ENCODE measurements at regions not wholly inside any gene's neighbourhood (a gene's known extent, or its start where the extent isn't known, plus 50 kb on each side); places are given as distances from the start of the nearest gene placed in this dataset.

DNA sequence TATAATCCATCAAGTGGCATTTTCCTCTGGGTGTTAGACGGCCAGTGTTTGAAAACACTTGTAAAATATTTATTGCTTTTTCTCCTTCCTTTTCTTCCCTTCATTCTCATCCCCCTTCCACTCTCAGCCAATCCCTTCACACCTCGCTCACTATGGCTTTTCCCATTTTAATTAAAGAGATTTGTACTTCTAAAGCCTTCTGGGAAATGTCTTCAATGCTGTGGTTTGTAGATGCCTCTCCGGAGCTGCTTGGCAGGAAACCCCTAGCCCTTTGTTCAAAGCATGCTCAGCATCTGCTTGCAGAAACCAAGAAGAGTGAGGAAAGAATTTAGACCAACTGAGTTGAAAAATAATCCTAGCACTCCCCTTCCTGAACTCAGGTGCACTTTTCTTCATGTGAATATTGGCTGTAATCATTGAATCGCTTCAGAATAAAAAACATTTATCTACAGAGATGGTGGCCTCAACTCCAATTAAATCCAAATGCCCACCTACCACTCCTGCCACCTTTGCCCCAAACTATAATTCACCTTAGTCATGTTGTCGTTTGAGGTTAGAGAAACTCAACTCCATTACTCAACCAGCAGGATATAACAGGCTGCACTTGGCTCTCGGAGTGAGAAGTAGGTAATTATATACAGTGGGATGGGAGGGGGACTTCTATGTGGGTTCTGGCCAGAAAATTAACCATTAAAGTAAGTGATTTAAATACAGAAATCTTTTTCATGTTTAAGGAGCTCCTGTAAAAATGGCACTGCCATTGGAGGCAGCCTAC, 659.4 kb upstream of the CAMK1G start:
- no peak for DNase-seq

DNA sequence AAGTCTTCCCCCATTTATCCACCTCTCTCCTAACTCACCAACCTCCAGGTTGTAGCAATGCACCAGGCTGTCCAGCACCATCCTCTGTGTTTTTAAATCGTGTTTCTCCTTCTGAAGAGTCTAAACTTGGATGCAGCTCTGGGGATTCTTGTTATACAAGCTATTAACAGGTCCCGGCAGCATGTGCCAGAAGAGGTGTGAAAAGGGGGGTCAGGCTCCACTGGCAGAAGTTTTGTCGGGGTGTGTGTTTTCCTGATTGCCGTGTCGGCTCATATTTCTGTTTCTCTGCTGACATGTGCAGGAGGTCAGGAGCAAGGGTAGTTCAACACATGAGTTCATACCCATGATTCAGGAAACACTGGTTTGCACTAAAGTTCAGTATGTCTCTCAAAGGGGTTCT, 658.6 kb upstream of the CAMK1G start:
- DNase-seq: no peak

DNA sequence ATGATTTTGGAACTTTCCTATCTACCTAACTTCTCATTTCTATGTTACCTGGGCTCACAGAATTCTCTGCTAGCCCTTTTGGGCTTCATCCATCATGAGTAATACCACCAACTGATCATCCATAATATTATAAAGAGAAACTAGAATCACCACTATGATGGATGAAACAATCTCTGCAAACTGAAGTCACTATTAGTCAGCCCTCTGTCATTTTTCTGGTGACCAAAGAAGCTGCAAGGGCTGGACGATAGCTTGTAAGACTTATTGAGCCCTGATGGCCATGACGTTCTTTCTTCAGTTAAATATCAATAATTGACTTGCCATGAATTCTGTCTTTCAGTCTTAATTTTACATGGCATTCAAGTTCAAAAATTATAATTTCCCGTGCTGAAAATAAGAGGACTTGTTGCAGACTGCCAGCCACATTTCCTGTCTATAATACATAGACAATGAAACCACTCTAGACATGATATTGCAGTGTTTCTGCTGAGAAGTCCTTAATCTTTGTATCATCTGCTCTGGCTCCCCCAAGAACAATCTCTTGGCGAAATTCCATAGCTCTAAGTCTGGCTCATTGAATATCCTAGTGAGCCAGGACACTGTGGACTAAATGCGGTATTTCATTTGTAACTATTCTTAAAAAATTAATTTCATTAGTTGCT, 655.0 kb upstream of the CAMK1G start:
- no peak for DNase-seq

DNA sequence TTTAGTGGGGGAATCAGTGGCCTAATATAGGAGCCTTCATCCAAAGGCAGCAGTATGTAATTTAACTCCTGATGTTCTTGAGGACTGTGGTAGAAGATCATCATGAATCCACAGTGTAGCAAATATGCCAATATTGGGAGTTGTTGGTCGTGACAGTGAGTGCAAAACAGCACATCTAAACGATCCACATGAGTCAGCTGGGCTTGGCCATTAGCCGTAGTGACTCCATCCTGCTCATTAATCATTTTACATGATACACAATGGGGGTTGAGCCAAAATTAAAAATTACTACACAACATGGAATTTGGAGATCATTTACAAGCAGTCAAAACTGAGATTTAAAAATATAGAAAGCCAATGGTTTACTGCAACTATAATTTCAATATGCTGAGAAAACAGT, 653.9 kb upstream of the CAMK1G start:
- no peak for DNase-seq

DNA sequence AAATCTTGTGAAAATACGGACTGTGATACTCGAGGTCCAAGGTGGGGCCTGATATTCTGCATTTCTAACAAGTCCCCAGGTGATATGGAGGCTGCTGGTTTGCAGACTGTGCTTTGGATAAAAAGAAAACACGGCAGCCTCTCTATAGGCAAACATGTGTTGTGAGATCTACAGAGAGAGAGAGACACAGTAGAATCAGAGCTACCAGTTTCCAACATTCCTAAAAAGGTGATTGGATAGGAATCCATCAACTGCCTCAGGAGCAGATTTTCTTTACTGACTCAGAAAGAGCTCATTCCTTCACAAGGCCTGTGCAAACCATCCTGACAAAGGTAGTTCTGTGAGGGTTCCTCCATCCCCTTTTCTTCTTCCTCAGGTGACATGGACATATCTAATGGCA, 651.6 kb upstream of the CAMK1G start:
- DNase-seq: no peak

DNA sequence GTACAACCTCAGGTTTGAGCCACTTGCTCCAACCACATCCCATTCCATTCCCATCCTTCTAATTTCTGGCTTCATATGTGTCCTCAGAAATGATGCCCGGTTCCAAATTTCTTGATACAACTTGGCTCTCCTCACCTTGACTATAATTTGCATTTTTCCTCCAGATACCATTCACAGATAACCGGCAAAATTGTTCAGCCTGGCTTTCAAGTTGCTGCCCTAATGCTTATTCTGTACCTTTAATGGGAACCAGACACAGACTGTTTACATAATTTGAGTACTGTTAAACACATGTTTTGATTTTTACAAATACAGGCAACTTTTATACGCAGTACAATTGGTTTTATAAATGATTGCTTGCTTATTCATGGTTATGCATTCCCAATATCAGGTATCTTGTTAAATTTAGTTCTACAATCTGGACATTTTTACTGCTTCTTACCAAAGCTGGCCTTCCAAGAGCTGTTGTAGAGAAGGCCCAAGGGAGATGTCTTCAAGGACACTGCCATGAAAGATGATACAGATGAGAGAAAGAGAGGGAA, 649.5 kb upstream of the CAMK1G start:
- DNase-seq: no peak

DNA sequence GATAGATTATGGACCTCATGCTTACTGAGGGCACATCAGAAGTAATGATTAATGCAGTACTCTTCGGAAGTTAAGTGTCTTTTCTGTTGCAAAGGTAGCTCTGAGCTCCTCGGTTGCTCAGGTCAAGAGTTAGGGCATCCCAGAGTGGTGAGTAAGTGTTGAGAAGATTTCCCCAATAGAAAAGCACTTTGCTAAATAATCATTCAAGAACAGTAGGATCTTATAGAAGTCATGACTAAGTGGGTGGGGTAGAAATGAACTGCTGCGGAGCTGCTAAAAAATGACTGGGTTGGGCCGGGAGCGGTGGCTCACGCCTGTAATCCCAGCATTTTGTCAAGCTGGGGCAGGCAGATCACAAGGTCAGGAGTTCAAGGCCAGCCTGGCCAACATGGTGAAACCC, 648.6 kb upstream of the CAMK1G start:
- no peak for DNase-seq

DNA sequence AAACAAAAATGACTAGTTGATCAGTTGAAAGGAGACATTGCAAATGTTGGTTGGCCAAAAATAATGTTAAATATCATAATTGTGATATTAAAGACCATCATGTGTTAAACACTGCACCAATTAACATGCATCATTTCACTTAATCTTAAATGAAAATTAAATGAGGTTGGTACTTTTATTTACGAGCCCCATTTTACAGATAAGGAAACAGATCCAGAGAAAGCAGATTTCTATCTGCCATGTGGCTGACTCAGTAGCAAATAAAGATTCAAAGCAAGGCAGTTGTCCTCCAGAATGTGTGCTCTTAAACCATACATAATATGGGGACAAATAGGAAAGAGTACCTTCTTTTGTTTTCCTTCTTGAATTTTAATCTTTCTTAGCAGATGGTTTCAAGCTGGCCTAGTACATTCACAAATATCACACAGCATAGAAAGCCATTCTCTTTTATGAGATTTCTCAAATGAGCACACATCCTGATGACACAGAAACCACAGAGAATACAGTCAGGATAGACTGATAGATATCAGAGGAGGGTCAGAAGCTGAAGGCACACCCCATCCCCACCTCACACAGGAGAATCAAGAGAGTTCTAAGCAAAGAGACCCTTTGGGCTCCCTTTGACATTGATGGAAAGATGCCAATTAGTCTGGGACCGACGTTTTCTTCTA, 647.9 kb upstream of the CAMK1G start:
- DNase-seq: no peak

DNA sequence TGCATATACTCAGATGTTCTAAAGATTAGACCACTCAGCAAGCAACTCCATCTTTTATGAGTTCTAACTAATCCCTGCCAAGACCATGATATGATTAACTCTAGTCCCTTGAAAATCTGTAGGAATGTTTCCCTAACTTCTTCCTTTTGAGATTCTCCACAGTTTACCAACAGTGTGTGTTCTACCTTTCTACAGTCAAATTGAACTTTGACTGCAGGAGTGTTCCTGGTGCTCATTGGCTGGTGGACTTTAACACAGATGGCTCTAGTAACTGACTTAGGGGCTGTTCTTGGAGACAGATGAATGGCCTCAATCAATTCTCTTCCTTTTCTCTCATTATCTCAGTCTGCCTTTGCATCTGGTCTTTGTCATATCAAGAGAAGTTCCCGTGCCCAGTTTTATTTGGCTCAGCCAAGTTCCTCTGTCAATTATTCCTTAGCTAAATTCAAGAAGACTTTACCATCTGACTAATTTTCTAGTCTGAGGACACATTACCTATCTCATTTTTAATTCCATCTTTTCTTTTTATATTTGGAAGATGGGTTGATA, 643.9 kb upstream of the CAMK1G start:
- DNase-seq: no peak

DNA sequence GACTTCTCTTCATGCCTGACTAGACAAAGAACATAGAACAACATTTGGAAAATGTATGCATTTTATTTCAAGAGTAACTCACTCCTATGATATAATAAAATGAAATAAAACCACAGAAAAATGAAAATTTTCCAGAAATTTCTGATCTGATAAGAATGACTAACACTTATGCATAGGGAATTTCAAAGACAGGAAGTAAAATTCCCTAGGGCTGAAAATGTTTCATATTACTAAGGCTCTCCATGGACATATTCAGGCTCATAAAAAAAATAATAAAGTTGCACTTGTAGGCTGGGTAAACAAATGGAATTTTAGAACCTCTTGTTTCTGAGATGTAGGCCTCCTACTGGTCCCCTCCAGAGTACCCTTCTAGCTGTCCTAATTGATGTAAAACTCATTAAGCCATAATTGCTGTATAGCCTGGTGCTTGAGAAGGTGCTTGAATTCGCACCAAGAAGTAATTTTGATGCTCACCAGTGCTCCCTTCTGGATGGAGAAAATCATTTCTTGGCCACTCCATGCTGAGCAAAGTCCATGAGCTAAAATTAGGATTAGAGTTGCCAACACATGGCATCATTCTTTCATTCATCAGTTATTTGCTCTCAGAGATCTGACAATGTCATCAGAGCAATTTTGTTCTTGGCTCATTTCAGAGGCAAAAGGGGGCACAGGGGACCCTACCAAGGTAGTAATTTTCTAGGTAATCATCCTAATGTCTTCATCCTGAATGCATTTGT, 641.0 kb upstream of the CAMK1G start:
- DNase-seq: no peak

DNA sequence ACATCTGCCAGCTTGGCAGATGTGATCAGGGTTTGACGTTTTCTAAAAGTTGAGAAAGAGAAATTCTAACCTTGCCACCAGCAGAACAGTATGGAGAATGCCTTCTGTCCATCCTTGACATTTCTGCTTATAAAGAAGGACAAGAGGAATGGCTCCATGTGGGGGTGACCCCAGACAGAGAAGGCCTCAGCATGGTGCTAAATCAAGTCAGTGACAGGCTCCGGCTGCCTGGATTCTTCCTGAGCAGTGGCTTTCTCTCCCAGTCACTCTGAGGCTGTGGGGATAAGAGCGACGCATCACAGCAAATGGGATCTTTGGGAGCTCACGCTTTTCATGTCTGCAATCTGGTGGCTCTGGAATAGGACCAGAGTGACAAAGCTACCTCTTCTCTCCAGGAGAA, 640.2 kb upstream of the CAMK1G start:
- no peak for DNase-seq

DNA sequence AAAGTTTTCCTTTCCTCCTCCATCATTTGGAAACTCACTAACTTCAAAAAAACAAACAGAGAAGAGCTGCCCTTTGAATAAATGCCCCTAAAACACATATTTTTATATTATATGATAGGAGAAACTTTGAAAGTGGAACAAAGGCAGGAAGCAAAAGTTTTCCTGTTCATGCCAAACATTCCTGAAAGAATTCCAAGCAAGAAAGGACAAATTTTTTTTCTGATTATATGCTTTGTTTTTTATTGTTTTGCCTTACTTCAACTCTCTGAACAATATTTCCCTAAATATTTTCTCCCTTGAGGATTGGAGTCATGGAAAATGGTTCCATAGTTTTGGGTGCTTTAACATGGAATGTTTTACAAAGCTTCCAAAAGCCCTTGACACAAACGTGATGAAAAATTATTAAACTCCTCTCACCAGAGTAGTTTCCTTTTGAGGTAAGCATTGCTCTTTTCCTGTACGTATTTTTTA, 638.5 kb upstream of the CAMK1G start:
- DNase-seq: no peak

DNA sequence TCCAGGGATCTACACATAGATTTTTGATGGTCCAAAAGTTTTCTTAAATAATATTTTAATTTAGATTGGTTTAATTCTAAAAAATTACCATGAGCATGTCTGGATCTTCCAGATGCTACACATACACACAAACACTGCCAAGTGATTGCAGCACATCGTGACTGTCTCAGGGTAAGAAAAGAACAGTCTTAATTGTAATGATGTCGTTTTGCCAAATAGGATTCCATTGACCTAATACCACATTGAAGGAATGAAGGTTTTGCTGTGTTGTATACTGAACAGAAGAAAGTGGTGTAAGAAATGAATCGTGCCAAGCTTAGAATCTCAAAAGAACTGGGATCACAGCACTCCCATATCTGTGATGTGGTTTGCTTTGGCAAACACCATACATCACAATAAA, 633.3 kb upstream of the CAMK1G start:
- no peak for DNase-seq

DNA sequence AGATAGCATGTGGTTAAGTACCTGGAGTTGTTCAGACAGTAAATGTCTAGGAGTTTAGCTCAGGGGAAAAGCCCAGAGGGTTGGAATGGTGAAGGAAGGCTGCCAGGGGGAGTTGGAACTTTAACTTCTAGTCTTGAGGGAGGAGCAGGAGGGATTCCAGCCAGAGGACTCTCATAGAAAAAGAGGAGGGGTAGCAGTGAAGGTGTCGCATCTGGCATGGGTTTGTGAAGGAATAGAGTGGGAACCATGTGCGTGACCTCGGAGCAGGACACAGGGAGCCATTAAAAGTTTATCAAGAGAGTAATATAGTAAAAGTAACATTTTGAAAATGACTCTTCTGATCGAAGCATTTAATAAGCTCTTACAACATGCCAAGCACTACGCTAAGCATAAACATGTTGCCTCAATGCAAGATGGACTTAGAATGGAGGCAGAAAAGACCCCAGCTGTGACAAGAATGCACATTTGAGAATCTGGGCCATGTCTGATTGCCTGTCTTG, 632.4 kb upstream of the CAMK1G start:
- DNase-seq: no peak

DNA sequence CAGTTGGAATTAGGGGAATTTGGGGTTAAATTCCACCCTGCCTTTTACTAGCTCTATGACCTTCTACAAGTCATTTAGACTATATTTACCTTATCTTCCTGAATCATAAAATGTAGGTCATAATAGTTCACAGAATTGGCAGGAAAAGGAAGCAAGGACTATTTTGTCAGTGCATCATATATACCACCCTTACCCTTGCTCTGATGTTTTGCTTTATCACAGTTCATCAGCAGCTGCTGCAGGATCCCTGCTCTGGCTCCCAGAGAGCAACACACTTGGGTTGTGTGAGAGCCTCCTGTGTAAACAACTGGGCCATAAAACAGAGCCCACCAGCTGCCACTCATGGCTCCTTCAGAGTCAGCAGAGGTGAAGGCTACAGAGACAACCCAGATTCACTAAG, 631.6 kb upstream of the CAMK1G start:
- DNase-seq: no peak

DNA sequence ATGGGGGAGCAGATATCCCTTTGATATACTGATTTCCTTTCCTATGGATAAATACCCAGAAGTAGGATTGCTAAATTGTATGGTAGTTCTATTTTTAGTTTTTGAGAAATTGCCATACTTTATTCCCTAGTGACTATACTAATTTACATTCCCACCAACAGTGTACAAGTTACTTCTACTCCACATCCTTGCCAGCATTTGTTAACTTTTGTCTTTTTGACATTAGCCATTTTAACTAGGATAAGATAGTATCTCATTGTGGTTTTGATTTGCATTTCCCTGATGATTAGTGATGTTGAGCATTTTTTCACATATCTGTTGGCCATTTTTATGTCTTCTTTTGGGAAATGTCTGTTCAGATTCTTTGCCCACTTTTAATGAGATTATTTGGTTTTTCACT, 620.6 kb upstream of the CAMK1G start:
- DNase-seq: no peak

DNA sequence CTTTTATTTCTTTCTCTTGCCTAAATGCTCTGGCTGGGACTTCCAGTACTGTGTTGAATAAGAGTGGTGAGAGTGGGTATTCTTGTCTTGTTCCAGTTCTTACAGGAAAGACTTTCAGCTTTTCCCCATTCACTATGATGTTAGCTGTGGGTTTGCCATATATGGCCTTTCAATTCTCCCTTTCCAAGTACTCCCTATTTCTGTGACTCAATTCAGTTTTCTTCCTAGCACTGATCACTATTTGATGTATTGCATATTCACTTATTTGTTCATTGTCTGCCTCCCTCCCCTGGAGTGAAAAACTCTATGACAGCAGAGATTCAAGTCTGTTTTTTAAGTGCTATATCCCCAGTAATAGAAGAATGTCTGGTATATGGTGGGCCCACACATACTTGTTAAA, 618.2 kb upstream of the CAMK1G start:
- DNase-seq: no peak

DNA sequence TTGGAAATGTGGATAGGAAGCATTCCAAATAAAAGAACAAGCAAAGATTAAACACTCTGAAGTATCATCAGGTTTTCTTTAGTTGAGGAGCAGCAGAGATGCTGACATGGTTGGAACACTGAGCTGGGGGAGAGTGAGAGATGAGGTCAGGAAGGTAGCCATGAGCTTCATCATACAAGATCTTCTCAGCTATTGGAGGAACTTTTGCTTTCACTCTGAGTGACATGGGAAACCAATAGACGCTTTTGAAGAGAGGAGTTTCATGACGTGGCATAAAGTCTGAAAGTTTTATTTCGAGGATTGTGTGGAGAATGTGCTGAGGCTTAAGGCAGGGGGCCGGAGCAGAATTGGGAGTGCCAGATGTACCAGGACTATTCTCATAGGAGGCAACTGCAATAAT, 616.2 kb upstream of the CAMK1G start:
- DNase-seq: no peak

DNA sequence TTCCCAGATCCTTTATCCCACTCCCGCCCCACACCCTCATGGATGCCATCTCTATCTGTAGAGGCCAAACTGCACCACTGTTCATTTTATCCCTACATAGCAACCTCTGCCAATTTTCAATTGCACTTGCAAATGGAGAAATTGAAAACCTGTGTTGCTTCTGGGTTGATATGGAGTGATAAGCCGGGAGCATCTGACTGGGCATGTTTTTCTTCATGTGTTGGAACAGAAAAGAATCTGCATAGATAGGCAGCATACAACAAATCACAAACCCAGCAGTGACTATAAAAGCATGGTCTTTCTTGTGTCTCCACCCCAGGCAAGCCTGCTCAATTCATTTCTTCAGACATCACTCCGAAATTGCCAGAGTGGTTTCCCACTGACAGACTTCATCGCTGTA, 608.8 kb upstream of the CAMK1G start:
- DNase-seq: no peak

DNA sequence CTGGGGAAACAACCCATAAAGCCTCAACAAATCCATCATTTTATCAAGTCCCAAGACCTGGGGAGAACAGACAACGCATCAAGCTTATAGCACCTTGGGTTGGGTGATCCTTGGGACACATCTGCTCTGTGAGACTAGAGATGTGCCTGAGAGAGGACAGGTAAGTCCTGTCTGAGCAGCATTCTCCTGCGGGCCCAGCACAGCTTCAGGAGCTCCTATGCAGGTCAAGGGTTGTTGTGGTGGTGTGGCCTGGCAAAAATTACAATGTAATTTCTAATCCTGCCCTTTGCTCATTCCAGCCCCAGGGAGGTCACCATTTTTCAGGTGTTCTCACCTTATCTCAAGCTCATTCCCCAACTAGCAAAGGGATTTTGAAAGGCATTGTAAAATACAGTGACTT, 608.1 kb upstream of the CAMK1G start:
- no peak for DNase-seq

DNA sequence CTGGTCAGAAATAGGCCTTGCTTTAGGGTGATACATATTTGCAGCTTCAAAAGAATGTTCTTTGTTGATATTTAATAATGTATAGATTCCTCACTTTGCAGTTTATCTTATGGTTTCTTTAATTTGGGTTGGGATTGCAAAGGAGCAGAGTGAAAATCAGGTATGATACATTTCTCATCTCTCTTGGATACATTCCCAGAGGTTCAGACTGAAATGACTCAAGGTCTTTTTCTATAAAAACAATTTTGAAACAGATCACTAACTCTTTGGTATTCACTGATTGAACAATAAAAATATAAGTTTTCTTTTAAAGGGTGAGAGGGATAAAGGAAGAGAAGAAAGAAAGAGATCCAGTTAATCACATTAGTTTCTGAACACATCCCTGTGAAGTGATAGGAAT, 606.5 kb upstream of the CAMK1G start:
- no peak for DNase-seq

DNA sequence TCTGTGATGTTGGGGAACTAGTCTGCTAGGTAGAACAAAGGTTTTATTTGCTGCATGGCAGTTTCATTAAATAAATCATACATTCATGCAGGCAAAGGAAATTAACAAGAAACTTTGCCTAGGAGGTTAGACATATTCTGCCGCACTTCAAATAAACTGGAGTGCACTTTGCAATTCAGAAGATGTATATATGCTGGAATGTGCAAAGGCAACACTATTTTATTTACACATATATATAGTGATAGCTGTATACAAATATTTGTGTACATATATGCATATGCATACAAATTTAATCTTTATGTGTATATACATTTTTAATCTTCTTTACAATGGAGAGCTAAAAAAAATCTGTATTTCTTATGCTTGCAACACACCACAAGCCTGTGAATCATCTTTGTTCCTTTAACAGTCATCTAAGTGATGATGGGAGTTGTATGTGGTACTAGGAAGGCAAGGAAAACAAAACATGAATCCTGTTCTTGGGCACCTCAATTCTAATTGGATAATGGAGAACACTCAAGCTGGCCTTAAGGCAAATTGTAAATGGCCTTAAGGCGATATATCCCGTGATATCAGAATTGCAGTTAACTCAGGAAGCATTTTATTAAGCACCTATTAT, 605.8 kb upstream of the CAMK1G start:
- DNase-seq: no peak
